ENCODE measurements at regions not wholly inside any gene's neighbourhood (a gene's known extent, or its start where the extent isn't known, plus 50 kb on each side); places are given as distances from the start of the nearest gene placed in this dataset.

GRCh38 chr18:7417727-7418126 lies 149.4 kb upstream of the PTPRM start:
- no peaks in the 10 kb centered on the region for H3K4me1 Mint-ChIP-seq
- H3K27me3 Mint-ChIP-seq (ENCODE audit: low read depth in 2 of 2): no peaks in the 10 kb centered on the region
- H3K9me3 Mint-ChIP-seq: no peaks in the 10 kb centered on the region

GRCh38 chr18:7429831-7430230 lies 137.3 kb upstream of the PTPRM start:
- Mint-ChIP-seq H3K4me3 (no peak overlapping the region), H3K36me3 (no peaks in the 10 kb centered on the region), H3K4me1 (no peaks in the 10 kb centered on the region), H3K9me3 (peaks cover 1 to 4% of the 10 kb centered on the region in 2 donors), H3K27me3 (ENCODE audit: low read depth in 2 of 2) (no peaks in the 10 kb centered on the region), H3K27ac (no peak overlapping the region)
- ATAC-seq (no peak), DNase-seq (no peak)
- no peaks in the 10 kb centered on the region for H3K9me3 ChIP-seq (ENCODE audit: control insufficient read depth, insufficient read depth, low read length)
- no peak overlapping the region for H3K27ac ChIP-seq (ENCODE audit: low read length)
- no peak overlapping the region for H3K4me3 ChIP-seq (ENCODE audit: low read length)
- intact Hi-C loops (cut with micrococcal nuclease): no loop called here
- 83% methylated on average over 3 of the region's 3 CpGs for WGBS (ENCODE audit: insufficient coverage)
- H3K4me1 ChIP-seq (ENCODE audit: control insufficient read depth, insufficient read depth, low read length): no peaks in the 10 kb centered on the region
- no peaks in the 10 kb centered on the region for H3K27me3 ChIP-seq (ENCODE audit: control insufficient read depth, insufficient read depth, low read length)
- TF ChIP-seq CTCF (IDR thresholded peaks at IDR 0.05): no peak
- no peaks in the 10 kb centered on the region for H3K36me3 ChIP-seq (ENCODE audit: control insufficient read depth, insufficient read depth, low read length)

More at GRCh38 chr18:7417727-7418126, 149.4 kb upstream of the PTPRM start:
- no peak overlapping the region for H3K4me3 Mint-ChIP-seq
- H3K36me3 Mint-ChIP-seq: no peaks in the 10 kb centered on the region
- no peak for TF ChIP-seq CTCF (IDR thresholded peaks at IDR 0.05)
- Histone ChIP-seq H3K4me3 (ENCODE audit: low read length) (no peak overlapping the region), H3K27me3 (ENCODE audit: control insufficient read depth, insufficient read depth, low read length) (no peaks in the 10 kb centered on the region), H3K27ac (ENCODE audit: low read length) (no peak overlapping the region), H3K9me3 (ENCODE audit: control insufficient read depth, insufficient read depth, low read length) (no peaks in the 10 kb centered on the region), H3K4me1 (ENCODE audit: control insufficient read depth, insufficient read depth, low read length) (no peaks in the 10 kb centered on the region), H3K36me3 (ENCODE audit: control insufficient read depth, insufficient read depth, low read length) (no peaks in the 10 kb centered on the region)
- intact Hi-C loops (cut with micrococcal nuclease): no loop called here
- H3K27ac Mint-ChIP-seq: no peak overlapping the region
- ATAC-seq: no peak
- no peak for DNase-seq
- WGBS (ENCODE audit: insufficient coverage): 81% methylated on average over 4 of the region's 4 CpGs

DNA sequence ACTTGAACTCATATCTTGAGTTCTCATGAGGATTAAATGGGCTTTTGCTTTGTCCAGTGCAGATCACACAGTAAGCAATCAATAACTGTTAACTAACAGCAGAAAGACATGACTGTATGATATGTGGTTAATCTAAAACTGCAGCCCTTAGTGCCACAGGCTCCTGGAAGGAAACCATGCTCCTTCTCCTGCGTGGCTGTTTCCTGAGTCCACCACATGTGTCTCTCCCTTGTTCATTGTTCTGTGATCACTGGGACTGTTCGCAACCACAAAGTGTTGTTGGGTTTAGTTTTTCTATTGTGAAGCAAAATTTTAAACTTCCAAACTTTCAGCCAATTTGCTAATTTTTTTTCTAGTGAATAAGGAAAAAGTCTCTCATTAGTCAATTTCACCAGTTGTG lies 130.9 kb upstream of the PTPRM start:
- Mint-ChIP-seq H3K4me1 (no peaks in the 10 kb centered on the region), H3K36me3 (no peaks in the 10 kb centered on the region), H3K4me3 (no peak overlapping the region), H3K27ac (no peak overlapping the region), H3K9me3 (no peaks in the 10 kb centered on the region), H3K27me3 (ENCODE audit: low read depth in 2 of 2) (no peaks in the 10 kb centered on the region)
- intact Hi-C loops (cut with micrococcal nuclease): no loop called here
- H3K27ac ChIP-seq (ENCODE audit: low read length): no peak overlapping the region
- no peaks in the 10 kb centered on the region for H3K9me3 ChIP-seq (ENCODE audit: control insufficient read depth, insufficient read depth, low read length)
- H3K36me3 ChIP-seq (ENCODE audit: control insufficient read depth, insufficient read depth, low read length): no peaks in the 10 kb centered on the region
- H3K4me1 ChIP-seq (ENCODE audit: control insufficient read depth, insufficient read depth, low read length): no peaks in the 10 kb centered on the region
- 8% methylated on average over 1 of the region's 2 CpGs for WGBS (ENCODE audit: insufficient coverage)
- no peak for ATAC-seq
- H3K4me3 ChIP-seq (ENCODE audit: low read length): no peak overlapping the region
- DNase-seq: no peak
- no peak for TF ChIP-seq CTCF (IDR thresholded peaks at IDR 0.05)
- no peaks in the 10 kb centered on the region for H3K27me3 ChIP-seq (ENCODE audit: control insufficient read depth, insufficient read depth, low read length)

- WGBS (ENCODE audit: insufficient coverage): 95% methylated on average over 3 of the region's 7 CpGs
- no peaks in the 10 kb centered on the region for H3K36me3 Mint-ChIP-seq
Observed at GRCh38 chr18:7437870-7438269, 129.2 kb upstream of the PTPRM start.

More at GRCh38 chr18:7437870-7438269, 129.2 kb upstream of the PTPRM start:
- Histone ChIP-seq H3K36me3 (ENCODE audit: control insufficient read depth, insufficient read depth, low read length) (no peaks in the 10 kb centered on the region), H3K9me3 (ENCODE audit: control insufficient read depth, insufficient read depth, low read length) (no peaks in the 10 kb centered on the region), H3K4me3 (ENCODE audit: low read length) (no peak overlapping the region), H3K4me1 (ENCODE audit: control insufficient read depth, insufficient read depth, low read length) (no peaks in the 10 kb centered on the region), H3K27me3 (ENCODE audit: control insufficient read depth, insufficient read depth, low read length) (no peaks in the 10 kb centered on the region), H3K27ac (ENCODE audit: low read length) (no peak overlapping the region)
- no peak for DNase-seq
- intact Hi-C loops (cut with micrococcal nuclease): no loop called here
- Mint-ChIP-seq H3K27me3 (ENCODE audit: low read depth in 2 of 2) (no peaks in the 10 kb centered on the region), H3K4me1 (no peaks in the 10 kb centered on the region), H3K9me3 (no peaks in the 10 kb centered on the region), H3K27ac (no peak overlapping the region), H3K4me3 (no peak overlapping the region)
- TF ChIP-seq CTCF (IDR thresholded peaks at IDR 0.05): no peak
- ATAC-seq: no peak
